ENCODE measurements at regions not wholly inside any gene's neighbourhood (a gene's known extent, or its start where the extent isn't known, plus 50 kb on each side); places are given as distances from the start of the nearest gene placed in this dataset.

- no peak overlapping the region for H3K27ac ChIP-seq (ENCODE audit: low read length)
These were observed 105.9 kb upstream of the FAM20A start for GRCh38 chr17:68707031-68707430.

DNA sequence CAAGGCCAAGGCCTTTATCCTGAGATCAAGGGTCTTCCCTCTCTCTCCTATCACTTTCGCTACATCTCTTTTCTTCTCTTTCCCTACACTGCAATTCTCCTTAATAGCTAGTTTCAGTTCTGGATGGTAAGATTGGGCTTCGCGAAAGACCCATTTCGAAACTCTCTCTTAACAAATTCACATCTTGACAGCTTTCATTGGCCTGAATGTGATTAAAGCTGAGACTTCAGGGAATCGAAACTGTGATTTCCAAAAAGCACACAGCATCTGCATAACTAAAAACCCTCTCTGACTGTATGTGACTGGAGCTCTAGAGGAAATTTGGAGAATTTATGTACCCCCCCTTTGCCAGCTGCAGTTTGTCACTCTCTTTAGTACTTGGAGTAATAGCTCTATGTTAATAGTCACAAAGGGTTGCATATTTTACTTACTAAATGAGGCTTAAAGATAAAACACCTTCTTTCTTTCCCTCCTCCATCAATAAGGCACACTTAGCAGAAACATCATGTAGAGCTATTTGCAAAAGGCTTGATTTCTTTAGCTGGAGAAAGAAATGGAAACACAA lies 105.3 kb upstream of the FAM20A start:
- H3K36me3 ChIP-seq (ENCODE audit: control insufficient read depth, low read depth, low read length): no peaks in the 10 kb centered on the region
- no peak overlapping the region for H3K9ac ChIP-seq (ENCODE audit: low read length)
- no peak overlapping the region for H3K4me3 ChIP-seq (ENCODE audit: low read length)
- no peaks in the 10 kb centered on the region for H3K4me1 ChIP-seq (ENCODE audit: control insufficient read depth, low read depth, low read length)
- no peaks in the 10 kb centered on the region for H3K9me3 ChIP-seq (ENCODE audit: control insufficient read depth, low read depth, low read length)
- no peak overlapping the region for H3K27ac ChIP-seq (ENCODE audit: low read length)
- H3K27me3 ChIP-seq (ENCODE audit: control insufficient read depth, insufficient read depth, low read length): no peaks in the 10 kb centered on the region

More at GRCh38 chr17:68707031-68707430, 105.9 kb upstream of the FAM20A start:
- Histone ChIP-seq H3K4me3 (ENCODE audit: low read length) (no peak overlapping the region), H3K9ac (ENCODE audit: low read length) (no peak overlapping the region), H3K36me3 (ENCODE audit: control insufficient read depth, low read depth, low read length) (no peaks in the 10 kb centered on the region), H3K4me1 (ENCODE audit: control insufficient read depth, low read depth, low read length) (no peaks in the 10 kb centered on the region), H3K27me3 (ENCODE audit: control insufficient read depth, insufficient read depth, low read length) (no peaks in the 10 kb centered on the region), H3K9me3 (ENCODE audit: control insufficient read depth, low read depth, low read length) (no peaks in the 10 kb centered on the region)

GRCh38 chr17:68705714-68706076 lies 104.5 kb upstream of the FAM20A start:
- H3K9ac ChIP-seq (ENCODE audit: low read length): no peak overlapping the region
- H3K4me1 ChIP-seq (ENCODE audit: control insufficient read depth, low read depth, low read length): no peaks in the 10 kb centered on the region
- H3K9me3 ChIP-seq (ENCODE audit: control insufficient read depth, low read depth, low read length): no peaks in the 10 kb centered on the region
- no peak overlapping the region for H3K27ac ChIP-seq (ENCODE audit: low read length)
- no peaks in the 10 kb centered on the region for H3K27me3 ChIP-seq (ENCODE audit: control insufficient read depth, insufficient read depth, low read length)
- H3K36me3 ChIP-seq (ENCODE audit: control insufficient read depth, low read depth, low read length): no peaks in the 10 kb centered on the region
- H3K4me3 ChIP-seq (ENCODE audit: low read length): no peak overlapping the region

- H3K27ac ChIP-seq (ENCODE audit: low read length): no peak overlapping the region
- H3K4me1 ChIP-seq (ENCODE audit: control insufficient read depth, low read depth, low read length): no peaks in the 10 kb centered on the region
- H3K4me3 ChIP-seq (ENCODE audit: low read length): no peak overlapping the region
- H3K9ac ChIP-seq (ENCODE audit: low read length): no peak overlapping the region
- no peaks in the 10 kb centered on the region for H3K36me3 ChIP-seq (ENCODE audit: control insufficient read depth, low read depth, low read length)
- no peaks in the 10 kb centered on the region for H3K27me3 ChIP-seq (ENCODE audit: control insufficient read depth, insufficient read depth, low read length)
- no peaks in the 10 kb centered on the region for H3K9me3 ChIP-seq (ENCODE audit: control insufficient read depth, low read depth, low read length)
These were observed 103.9 kb upstream of the FAM20A start for GRCh38 chr17:68704871-68705713.

DNA sequence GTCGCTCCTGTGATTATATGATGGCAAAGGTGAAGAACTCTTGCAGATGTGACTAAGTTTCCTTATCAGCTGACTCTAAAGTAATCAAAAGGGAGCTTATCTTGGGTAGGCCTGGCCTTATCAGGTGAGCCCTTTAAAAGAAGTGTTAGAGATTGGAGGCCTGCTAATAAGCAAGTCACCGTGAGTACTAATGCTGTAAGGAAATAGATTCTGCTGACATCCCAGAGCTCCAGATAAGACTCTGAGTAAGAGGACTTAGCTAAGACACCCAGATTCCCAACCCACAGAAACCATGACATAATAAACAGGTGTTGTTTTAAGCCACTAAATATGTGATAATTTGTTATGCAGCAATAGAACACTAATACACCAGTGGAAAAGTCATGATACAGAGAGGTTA lies 99.9 kb upstream of the FAM20A start:
- Histone ChIP-seq H3K36me3 (ENCODE audit: control insufficient read depth, low read depth, low read length) (no peaks in the 10 kb centered on the region), H3K9me3 (ENCODE audit: control insufficient read depth, low read depth, low read length) (no peaks in the 10 kb centered on the region), H3K27me3 (ENCODE audit: control insufficient read depth, insufficient read depth, low read length) (no peaks in the 10 kb centered on the region), H3K9ac (ENCODE audit: low read length) (no peak overlapping the region), H3K27ac (ENCODE audit: low read length) (no peak overlapping the region), H3K4me1 (ENCODE audit: control insufficient read depth, low read depth, low read length) (no peaks in the 10 kb centered on the region), H3K4me3 (ENCODE audit: low read length) (no peak overlapping the region)

- no peaks in the 10 kb centered on the region for H3K4me1 ChIP-seq (ENCODE audit: control insufficient read depth, low read depth, low read length)
- H3K36me3 ChIP-seq (ENCODE audit: control insufficient read depth, low read depth, low read length): no peaks in the 10 kb centered on the region
- H3K4me3 ChIP-seq (ENCODE audit: low read length): no peak overlapping the region
- no peak overlapping the region for H3K9ac ChIP-seq (ENCODE audit: low read length)
- no peaks in the 10 kb centered on the region for H3K9me3 ChIP-seq (ENCODE audit: control insufficient read depth, low read depth, low read length)
- H3K27ac ChIP-seq (ENCODE audit: low read length): no peak overlapping the region
- no peaks in the 10 kb centered on the region for H3K27me3 ChIP-seq (ENCODE audit: control insufficient read depth, insufficient read depth, low read length)
These were observed 99.3 kb upstream of the FAM20A start for GRCh38 chr17:68700421-68700820.

DNA sequence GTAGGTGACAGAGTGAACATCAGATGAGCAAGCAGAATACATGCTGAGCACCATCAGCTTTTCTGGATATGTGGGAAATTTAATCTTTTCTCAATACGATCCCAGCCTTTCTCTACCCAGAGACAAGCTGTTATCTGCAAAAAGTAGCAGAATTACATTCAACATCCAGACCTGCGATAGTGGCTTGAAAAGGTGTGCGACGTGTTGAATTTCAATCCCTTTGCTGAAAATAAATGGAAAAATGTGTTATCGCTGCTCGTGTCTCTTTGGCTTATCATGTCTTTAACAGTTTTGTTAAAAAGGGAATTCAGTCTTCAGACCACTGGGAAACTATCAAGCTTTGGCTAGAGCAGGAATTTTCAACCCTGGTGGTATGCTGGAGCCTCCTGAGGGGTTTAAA lies 98.8 kb upstream of the FAM20A start:
- Histone ChIP-seq H3K27ac (ENCODE audit: low read length) (no peak overlapping the region), H3K4me1 (ENCODE audit: control insufficient read depth, low read depth, low read length) (no peaks in the 10 kb centered on the region)

GRCh38 chr17:68698746-68699145 lies 97.6 kb upstream of the FAM20A start:
- no peaks in the 10 kb centered on the region for H3K9me3 ChIP-seq (ENCODE audit: control insufficient read depth, low read depth, low read length)
- no peaks in the 10 kb centered on the region for H3K4me1 ChIP-seq (ENCODE audit: control insufficient read depth, low read depth, low read length)
- no peak overlapping the region for H3K4me3 ChIP-seq (ENCODE audit: low read length)
- no peak overlapping the region for H3K27ac ChIP-seq (ENCODE audit: low read length)
- H3K36me3 ChIP-seq (ENCODE audit: control insufficient read depth, low read depth, low read length): no peaks in the 10 kb centered on the region
- no peaks in the 10 kb centered on the region for H3K27me3 ChIP-seq (ENCODE audit: control insufficient read depth, insufficient read depth, low read length)
- no peak overlapping the region for H3K9ac ChIP-seq (ENCODE audit: low read length)

More for the DNA sequence above, 98.8 kb upstream of the FAM20A start:
- Histone ChIP-seq H3K27me3 (ENCODE audit: control insufficient read depth, insufficient read depth, low read length) (no peaks in the 10 kb centered on the region), H3K9ac (ENCODE audit: low read length) (no peak overlapping the region), H3K36me3 (ENCODE audit: control insufficient read depth, low read depth, low read length) (no peaks in the 10 kb centered on the region), H3K4me3 (ENCODE audit: low read length) (no peak overlapping the region), H3K9me3 (ENCODE audit: control insufficient read depth, low read depth, low read length) (no peaks in the 10 kb centered on the region)

GRCh38 chr17:68697850-68698361 lies 96.7 kb upstream of the FAM20A start:
- Histone ChIP-seq H3K4me1 (ENCODE audit: control insufficient read depth, low read depth, low read length) (no peaks in the 10 kb centered on the region), H3K9ac (ENCODE audit: low read length) (no peak overlapping the region), H3K9me3 (ENCODE audit: control insufficient read depth, low read depth, low read length) (no peaks in the 10 kb centered on the region), H3K27me3 (ENCODE audit: control insufficient read depth, insufficient read depth, low read length) (no peaks in the 10 kb centered on the region), H3K27ac (ENCODE audit: low read length) (no peak overlapping the region), H3K36me3 (ENCODE audit: control insufficient read depth, low read depth, low read length) (no peaks in the 10 kb centered on the region), H3K4me3 (ENCODE audit: low read length) (no peak overlapping the region)

GRCh38 chr17:68695659-68696058 lies 94.5 kb upstream of the FAM20A start:
- Histone ChIP-seq H3K9me3 (ENCODE audit: control insufficient read depth, low read depth, low read length) (no peaks in the 10 kb centered on the region), H3K4me1 (ENCODE audit: control insufficient read depth, low read depth, low read length) (no peaks in the 10 kb centered on the region), H3K27ac (ENCODE audit: low read length) (no peak overlapping the region), H3K9ac (ENCODE audit: low read length) (no peak overlapping the region), H3K27me3 (ENCODE audit: control insufficient read depth, insufficient read depth, low read length) (no peaks in the 10 kb centered on the region), H3K4me3 (ENCODE audit: low read length) (no peak overlapping the region), H3K36me3 (ENCODE audit: control insufficient read depth, low read depth, low read length) (no peaks in the 10 kb centered on the region)

GRCh38 chr17:68694791-68695485 lies 93.8 kb upstream of the FAM20A start:
- Histone ChIP-seq H3K9ac (ENCODE audit: low read length) (no peak overlapping the region), H3K4me3 (ENCODE audit: low read length) (no peak overlapping the region), H3K36me3 (ENCODE audit: control insufficient read depth, low read depth, low read length) (no peaks in the 10 kb centered on the region), H3K27ac (ENCODE audit: low read length) (no peak overlapping the region), H3K27me3 (ENCODE audit: control insufficient read depth, insufficient read depth, low read length) (no peaks in the 10 kb centered on the region), H3K4me1 (ENCODE audit: control insufficient read depth, low read depth, low read length) (no peaks in the 10 kb centered on the region), H3K9me3 (ENCODE audit: control insufficient read depth, low read depth, low read length) (no peaks in the 10 kb centered on the region)
